Keratinocyte (primary cell): ENCODE measurements at regions not wholly inside any gene's neighbourhood (a gene's known extent, or its start where the extent isn't known, plus 50 kb on each side); places are given as distances from the start of the nearest gene placed in this dataset.

Experiments
- DNase-seq: peaks from one replicate; pipeline ENCODE4 v3.0.0-alpha.2; 2011; ENCODE audit warnings: low read depth, missing footprints, low spot score
- FAIRE-seq: peaks from 2 replicates; lab custom pipeline; 2011; peaks lifted over from hg19 to GRCh38; lab: Jason Lieb, UNC
- H2AFZ ChIP-seq: 2 replicates; pipeline ENCODE4 v1.6.0; 2012; ENCODE audit warnings: low read length, control low read depth, inconsistent platforms; ENCODE audit not compliant: control insufficient read depth
- H3K27ac ChIP-seq: 2 replicates; pipeline ENCODE4 v1.5.1; 2011; ENCODE audit warnings: low read length; ENCODE audit not compliant: control insufficient read depth, insufficient read depth
- H3K27me3 ChIP-seq: 3 replicates; pipeline ENCODE4 v1.6.0; 2011; ENCODE audit warnings: low read length; ENCODE audit not compliant: control insufficient read depth, insufficient read depth; ENCODE audit errors: extremely low read depth
- H3K36me3 ChIP-seq, 2 experiments: 2 replicates in 1 of 2; 3 replicates in 1 of 2; pipeline ENCODE4 v1.5.1; 2011; ENCODE audit warnings: low read length in 2 of 2, mild to moderate bottlenecking in 1 of 2; ENCODE audit not compliant: control insufficient read depth in 2 of 2, insufficient read depth in 2 of 2; ENCODE audit errors: extremely low read depth in 1 of 2
- H3K4me1 ChIP-seq: 3 replicates; pipeline ENCODE4 v1.5.1; 2011; ENCODE audit warnings: low read length; ENCODE audit not compliant: control insufficient read depth, insufficient read depth; ENCODE audit errors: extremely low read depth
- H3K4me2 ChIP-seq: 3 replicates; pipeline ENCODE4 v1.6.0; 2011; ENCODE audit warnings: low read depth, low read length; ENCODE audit not compliant: control insufficient read depth, insufficient read depth; ENCODE audit errors: extremely low read depth
- H3K4me3 ChIP-seq, 3 experiments: fragments of 200-600 bp in 1 of 3; sonication (generic) in 1 of 3; 2 replicates in 2 of 3; 3 replicates in 1 of 3; pipeline ENCODE4 v1.5.1; 2011 to 2016; ENCODE audit warnings: low read length in 3 of 3, mild to moderate bottlenecking in 3 of 3, control low read depth in 2 of 3, inconsistent platforms in 1 of 3, low read depth in 1 of 3, mixed read lengths in 1 of 3, mixed run types in 1 of 3, moderate library complexity in 1 of 3; ENCODE audit not compliant: control insufficient read depth in 2 of 3, insufficient read depth in 2 of 3; ENCODE audit errors: extremely low read depth in 1 of 3
- H3K79me2 ChIP-seq: 2 replicates; pipeline ENCODE4 v1.6.0; 2012; ENCODE audit warnings: low read length; ENCODE audit not compliant: control insufficient read depth, insufficient read depth
- H3K9ac ChIP-seq: 3 replicates; pipeline ENCODE4 v1.6.0; 2011; ENCODE audit warnings: low read length; ENCODE audit not compliant: control insufficient read depth, insufficient read depth; ENCODE audit errors: extremely low read depth
- H3K9me1 ChIP-seq: 3 replicates; pipeline ENCODE4 v1.6.0; 2011; ENCODE audit warnings: low read length; ENCODE audit not compliant: control insufficient read depth, insufficient read depth; ENCODE audit errors: extremely low read depth
- H3K9me3 ChIP-seq: 2 replicates; pipeline ENCODE4 v1.5.1; 2012; ENCODE audit warnings: low read depth, low read length; ENCODE audit not compliant: control insufficient read depth
- H4K20me1 ChIP-seq: 3 replicates; pipeline ENCODE4 v1.6.0; 2011; ENCODE audit warnings: low read length; ENCODE audit not compliant: control insufficient read depth, insufficient read depth; ENCODE audit errors: extremely low read depth
- CTCF ChIP-seq, 3 experiments: IDR thresholded peaks in 1 of 3; conservative IDR thresholded peaks in 1 of 3; optimal IDR thresholded peaks in 1 of 3; 2 replicates in 2 of 3; 3 replicates in 1 of 3; pipeline versions ENCODE3 to v1.5.1; 2011; ENCODE audit warnings: low read length in 3 of 3, mild to moderate bottlenecking in 3 of 3, moderate library complexity in 2 of 3, control low read depth in 1 of 3, inconsistent platforms in 1 of 3; ENCODE audit not compliant: insufficient read depth in 2 of 3; ENCODE audit errors: extremely low read depth in 1 of 3
- EZH2 ChIP-seq: IDR thresholded peaks from one replicate; pipeline ENCODE4 v1.6.1; 2012; ENCODE audit warnings: inconsistent platforms, mild to moderate bottlenecking, low read length, moderate library complexity
- dilution Hi-C: fragments of 300-500 bp; cut with MboI; formaldehyde crosslinking; loops from one replicate; pipeline ENCODE4 v1.7.0; 2020; ENCODE audit warnings: low sequenced_read_pairs; ENCODE audit not compliant: extremely low pct_ligation_motif_present

GRCh38 chr12:59444932-59445331 is 150.9 kb upstream of the SLC16A7 start:
- no peak overlapping the region for H2AFZ ChIP-seq
- no peaks in the 10 kb centered on the region for H4K20me1 ChIP-seq
- no peak overlapping the region for H3K9ac ChIP-seq
- H3K4me2 ChIP-seq: no peak overlapping the region
- DNase-seq (no peak), FAIRE-seq (no peak)
- no peaks in the 10 kb centered on the region for H3K79me2 ChIP-seq
- dilution Hi-C loops: no loop called here
- H3K36me3 ChIP-seq: no peaks in the 10 kb centered on the region
- peaks cover 2% of the 10 kb centered on the region for H3K9me3 ChIP-seq
- no peaks in the 10 kb centered on the region for H3K27me3 ChIP-seq
- H3K27ac ChIP-seq: no peak overlapping the region
- no peak overlapping the region for H3K4me3 ChIP-seq
- TF ChIP-seq EZH2 (no peak), CTCF (optimal IDR thresholded peaks at IDR 0.05 in 1 of 3, IDR thresholded peaks at IDR 0.05 in 1 of 3, conservative IDR thresholded peaks at IDR 0.05 in 1 of 3; ENCODE audit: extremely low read depth in 1 of 3, insufficient read depth in 2 of 3, low read length in 3 of 3) (peak in 2 of 3 experiments; percentile 17 to 40)
- no peaks in the 10 kb centered on the region for H3K4me1 ChIP-seq
- H3K9me1 ChIP-seq: no peaks in the 10 kb centered on the region

- dilution Hi-C loops: no loop called here
- FAIRE-seq (no peak), DNase-seq (no peak)
- Histone ChIP-seq H3K27ac (no peak overlapping the region), H3K27me3 (no peaks in the 10 kb centered on the region), H3K9ac (no peak overlapping the region), H3K36me3 (no peaks in the 10 kb centered on the region), H3K4me3 (no peak overlapping the region), H4K20me1 (no peaks in the 10 kb centered on the region), H3K9me1 (no peaks in the 10 kb centered on the region), H3K4me2 (no peak overlapping the region), H2AFZ (no peak overlapping the region), H3K9me3 (no peaks in the 10 kb centered on the region), H3K4me1 (no peaks in the 10 kb centered on the region), H3K79me2 (no peaks in the 10 kb centered on the region)
- no peak for TF ChIP-seq CTCF (optimal IDR thresholded peaks at IDR 0.05 in 1 of 3, IDR thresholded peaks at IDR 0.05 in 1 of 3, conservative IDR thresholded peaks at IDR 0.05 in 1 of 3; ENCODE audit: extremely low read depth in 1 of 3, insufficient read depth in 2 of 3, low read length in 3 of 3)
- no peak for TF ChIP-seq EZH2
Observed at GRCh38 chr12:59432057-59432456, 163.8 kb upstream of the SLC16A7 start.
